HG03103 (cell line): ENCODE measurements at regions not wholly inside any gene's neighbourhood (a gene's known extent, or its start where the extent isn't known, plus 50 kb on each side); places are given as distances from the start of the nearest gene placed in this dataset.

Experiments used
- ATAC-seq: cut with Tn5 transposase; IDR thresholded peaks from one replicate; pipeline ENCODE4 v1.9.1; 2021; ENCODE audit warnings: low read depth; ENCODE audit not compliant: unreplicated experiment

DNA sequence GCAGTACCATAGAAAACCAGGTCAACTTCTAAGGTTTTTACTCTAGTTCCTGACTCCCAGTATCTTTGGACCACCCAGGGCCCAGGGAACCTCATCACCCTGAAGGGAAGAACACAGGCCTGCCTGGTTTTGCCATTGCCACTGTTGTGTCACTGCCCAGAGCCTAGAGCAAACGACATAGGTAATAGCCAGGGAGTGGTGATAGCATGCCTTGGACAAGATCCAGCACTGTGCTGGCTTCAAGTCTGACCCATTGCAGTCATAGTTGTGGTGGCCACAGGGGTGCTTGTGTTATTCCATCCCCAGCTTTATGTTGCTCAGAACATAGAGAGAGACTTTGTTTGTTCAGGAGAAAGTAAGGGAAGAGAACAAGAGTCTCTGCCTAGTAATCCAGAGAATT lies 2310.2 kb downstream of the LRRC4C start:
- no peak for ATAC-seq

DNA sequence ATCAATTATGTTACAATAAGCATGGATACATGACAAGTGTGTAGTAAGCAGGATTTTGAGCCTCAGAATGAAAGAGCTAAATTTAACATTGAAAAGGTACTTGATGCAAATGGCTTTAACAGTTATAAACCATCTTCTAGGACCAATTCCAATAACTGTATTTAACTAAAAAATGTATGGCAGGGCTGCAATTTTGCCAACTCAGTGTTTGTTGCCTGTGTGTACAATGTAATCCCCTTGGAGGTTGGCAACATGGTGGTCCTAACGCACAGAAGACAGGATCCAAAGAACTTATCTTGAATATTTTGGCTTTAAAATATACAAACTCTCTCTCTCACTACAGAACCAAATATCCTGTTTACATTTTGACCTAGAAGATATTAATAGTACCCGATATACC lies 2314.1 kb downstream of the LRRC4C start:
- no peak for ATAC-seq

DNA sequence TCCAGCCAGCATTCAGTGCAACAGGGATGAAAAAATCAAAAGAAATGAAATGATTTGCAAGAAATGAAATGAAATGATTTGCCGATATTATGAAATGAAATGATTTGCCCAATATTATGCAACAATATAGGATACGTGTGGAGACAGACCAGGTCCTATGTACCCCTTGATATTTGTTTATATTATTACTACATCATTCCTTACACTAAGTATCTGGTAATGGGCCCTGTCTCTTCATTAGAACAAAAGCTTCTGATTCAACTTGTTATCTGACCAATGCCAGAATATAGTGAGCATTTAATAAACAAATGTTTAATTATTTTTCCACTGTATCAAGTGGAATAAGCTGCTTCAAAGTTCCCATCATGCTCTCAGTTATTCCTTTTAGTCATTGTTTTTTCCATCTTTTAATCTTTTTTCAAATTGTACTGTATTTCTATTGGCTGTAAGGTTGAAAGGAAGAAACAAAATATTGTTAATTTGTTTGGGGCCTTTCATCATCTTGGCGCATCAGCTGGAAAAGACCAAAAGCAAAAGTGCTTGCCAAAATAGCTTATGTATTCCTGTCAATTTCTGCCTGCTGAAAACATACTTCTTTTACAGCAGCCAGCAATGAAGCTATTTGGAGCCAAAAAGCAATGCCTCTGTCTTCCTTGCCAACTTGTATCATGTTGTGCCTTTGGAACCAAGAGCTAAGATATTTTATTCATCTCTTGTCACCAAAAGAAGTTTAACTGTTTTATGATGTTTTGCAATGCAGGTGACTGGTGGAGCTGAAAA lies 2314.9 kb downstream of the LRRC4C start:
- no peak for ATAC-seq

DNA sequence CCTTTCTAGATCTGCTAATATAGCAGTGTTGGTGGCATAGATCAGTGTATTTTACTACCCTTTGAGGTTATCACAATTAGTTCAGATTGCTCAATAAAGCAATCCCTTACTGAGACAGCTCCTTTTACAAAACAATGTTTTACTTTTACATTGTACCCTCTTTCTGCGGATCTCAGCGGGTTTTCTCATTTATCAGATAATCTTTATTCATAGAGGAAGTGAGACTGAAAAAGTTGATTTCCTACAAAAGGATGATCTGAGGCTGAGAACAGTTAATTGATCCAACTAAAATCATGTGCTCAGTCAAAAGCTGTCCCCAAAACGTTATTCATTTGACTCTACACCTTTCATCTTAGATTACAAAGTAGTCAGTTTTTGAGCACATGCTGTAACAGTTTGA lies 2319.9 kb downstream of the LRRC4C start:
- ATAC-seq = no peak

DNA sequence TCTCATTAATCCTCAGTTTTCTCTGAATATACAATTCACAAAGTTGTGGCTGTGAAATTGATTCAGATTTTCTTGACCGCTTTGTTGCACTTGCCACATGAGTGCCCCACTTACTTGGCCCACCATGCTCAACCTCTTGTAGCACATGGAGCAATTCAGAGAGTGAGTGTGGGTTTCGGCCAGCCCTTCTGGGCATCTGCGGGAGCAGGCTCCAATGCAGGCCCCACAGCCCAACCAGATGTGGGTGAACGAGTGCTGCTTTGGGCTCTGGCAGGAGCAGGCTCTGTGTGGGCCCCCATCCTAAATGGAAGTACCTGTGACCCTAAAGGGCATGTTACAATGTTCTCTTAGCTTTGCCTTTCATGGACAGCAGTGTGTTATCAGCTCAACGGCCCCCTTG lies 2338.6 kb downstream of the LRRC4C start:
- no peak for ATAC-seq

DNA sequence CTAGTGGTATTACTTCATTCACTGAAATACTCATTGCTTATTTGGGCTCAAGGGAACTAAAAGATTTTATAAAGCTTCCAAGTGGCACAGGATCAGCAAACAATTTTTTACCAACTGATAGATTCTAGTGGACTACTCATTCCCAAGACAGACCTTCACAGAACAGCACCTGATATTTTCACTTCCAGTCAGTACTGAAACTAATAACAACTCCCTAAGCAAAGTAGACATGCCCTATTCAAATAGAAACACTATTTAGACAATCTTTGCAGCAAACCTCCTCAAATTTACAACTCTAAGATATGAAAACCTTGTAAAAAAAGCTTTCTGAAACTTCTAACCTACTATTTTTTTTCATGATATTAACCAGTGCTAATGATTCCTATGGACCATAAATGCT lies 2345.8 kb downstream of the LRRC4C start:
- no peak for ATAC-seq

DNA sequence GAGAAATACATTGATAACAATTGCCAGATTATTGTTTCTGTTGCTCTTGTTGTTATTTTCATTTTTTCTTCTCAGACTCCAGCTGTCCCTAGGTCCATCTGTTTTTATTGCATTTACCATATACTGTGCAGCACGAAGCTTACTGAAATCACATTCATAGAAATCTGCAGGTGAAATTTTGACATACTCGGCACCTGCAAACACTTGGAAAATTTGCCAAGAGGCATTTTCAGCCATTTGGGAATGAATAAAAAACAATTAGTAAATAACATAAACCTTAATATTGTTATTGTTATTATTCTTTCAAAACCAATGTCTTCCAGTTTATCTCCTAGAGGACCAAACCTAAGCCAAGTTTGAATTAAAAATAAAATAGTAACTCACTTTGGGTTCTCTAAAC lies 2357.2 kb downstream of the LRRC4C start:
- ATAC-seq = no peak

DNA sequence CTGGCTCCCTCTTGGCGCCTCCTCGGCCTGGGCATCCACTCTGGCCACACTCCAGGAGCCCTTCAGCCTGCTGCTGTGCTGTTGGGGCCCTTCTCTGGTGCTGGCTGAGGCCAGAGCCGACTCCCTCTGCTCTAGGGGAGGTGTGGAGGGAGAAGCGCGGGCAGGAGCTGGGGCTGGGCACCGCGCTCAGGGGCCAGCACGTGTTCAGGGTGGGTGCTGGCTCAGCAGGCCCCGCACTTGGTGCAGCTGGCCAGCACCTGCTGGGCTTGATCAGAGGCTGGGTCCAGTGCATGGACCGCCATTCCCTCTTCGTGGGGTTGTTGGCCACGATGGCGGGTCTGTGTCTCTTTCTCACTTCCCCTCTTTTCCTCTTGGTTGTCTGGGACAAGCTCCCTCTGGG lies 2381.0 kb downstream of the LRRC4C start:
- no peak for ATAC-seq

DNA sequence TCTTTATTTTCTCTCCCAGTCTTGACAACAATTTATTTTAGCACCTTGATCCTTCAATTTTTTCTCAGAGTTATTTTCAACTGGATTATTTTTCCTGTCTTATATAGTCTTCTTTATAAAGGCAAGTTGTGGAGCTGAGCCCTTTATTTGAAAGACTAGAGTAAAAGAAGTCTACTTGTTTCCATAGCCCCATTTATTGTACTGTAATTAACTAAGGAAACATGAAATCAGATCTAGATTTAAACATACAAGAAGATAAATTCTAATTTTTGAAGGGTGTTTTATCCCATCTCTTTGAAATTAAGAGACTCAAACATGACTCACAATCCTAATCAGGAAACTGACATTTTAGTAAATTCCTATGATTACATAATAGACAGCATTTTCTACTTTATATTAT lies 2421.8 kb downstream of the LRRC4C start:
- ATAC-seq = no peak

DNA sequence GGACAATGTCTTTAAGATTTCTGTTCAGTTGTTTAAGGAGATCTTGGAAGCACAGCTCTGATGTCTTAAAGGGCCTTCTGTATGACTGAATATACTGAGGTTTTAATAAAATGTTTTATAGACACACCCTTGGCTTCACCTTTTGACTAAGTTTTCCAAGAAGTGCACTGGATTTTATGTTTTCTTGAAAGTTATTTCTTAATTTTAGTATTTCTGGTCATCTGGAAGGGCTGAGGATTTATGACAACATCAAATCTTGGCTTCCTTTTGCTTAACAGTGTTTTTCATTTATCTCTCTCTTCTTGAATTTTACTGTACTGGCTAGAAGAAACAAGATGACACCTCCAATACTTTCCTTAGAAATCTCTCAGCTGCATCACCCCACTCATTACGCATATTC lies 2423.4 kb downstream of the LRRC4C start:
- ATAC-seq = no peak

DNA sequence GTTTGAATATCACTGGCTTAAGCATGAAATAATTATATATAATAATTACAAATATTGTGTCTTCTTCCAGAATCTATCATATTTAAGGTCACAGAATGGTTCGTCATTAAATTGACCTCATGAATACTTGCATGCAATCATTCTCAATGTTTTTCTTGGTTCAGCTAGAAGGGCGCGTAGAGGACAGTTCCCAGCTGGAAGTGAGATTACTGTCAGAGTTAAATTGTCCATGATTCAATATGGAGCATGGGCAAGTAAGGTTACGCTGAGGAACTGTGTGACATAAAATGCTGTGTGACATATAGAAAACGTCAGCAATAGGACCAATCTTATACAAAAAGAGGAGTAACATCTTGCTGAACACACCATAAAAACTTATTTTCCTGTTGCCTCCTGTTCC lies 2423.5 kb upstream of the RAG2 start:
- ATAC-seq = no peak

DNA sequence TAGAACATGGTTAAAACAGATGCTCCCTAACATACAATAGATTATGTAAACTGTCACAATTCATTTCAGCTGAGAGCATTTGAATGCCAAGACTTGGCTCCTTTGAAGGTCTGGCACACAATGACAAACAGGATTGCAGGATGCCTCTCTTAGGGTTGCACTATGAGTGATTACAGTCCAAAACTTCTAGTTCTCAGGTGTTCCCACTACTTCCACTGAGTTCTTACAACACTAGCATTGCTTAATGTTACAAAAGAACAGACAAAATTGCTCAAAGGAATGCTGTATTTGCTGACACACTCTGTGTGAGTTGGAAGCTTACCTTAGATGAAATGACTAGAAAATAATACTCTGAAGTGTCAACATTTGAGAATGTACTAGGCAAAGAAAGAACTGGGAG lies 2413.8 kb upstream of the RAG2 start:
- no peak for ATAC-seq

DNA sequence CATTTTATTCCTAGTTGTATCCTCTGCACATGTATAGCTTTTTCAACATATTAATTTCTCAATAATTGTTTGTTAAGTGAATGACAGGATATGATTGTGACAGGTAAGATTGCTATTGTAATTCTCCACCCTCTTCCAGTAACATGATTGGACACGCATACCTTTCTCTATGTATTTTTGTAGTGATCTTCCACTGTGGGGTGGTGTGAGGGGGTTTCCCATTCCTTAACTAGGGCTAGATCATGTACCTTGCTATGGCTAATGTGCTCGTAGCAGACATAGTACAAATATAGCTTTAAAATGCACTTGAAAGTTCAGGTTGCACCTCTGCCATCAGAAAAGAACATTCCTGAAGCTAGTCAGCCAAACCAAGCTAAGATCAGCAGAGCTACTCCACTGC lies 2392.8 kb upstream of the RAG2 start:
- no peak for ATAC-seq

DNA sequence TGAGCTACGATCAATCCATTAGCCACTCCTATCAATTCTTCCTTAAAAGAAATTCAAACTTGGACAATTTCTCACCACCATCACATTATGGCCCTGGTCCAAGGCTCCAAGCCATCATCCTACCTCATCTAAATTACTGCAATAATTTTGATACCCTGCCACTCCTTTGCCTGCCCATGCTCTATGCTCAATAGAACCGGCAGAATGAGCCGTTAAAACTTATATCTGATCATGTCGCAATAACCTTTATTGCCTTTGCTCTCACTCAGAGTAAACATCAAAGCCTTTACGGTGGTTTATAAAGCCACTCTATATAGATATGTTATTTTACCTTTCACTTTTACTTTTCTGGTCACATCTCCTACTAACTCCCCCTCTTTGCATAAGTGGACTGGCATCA lies 2392.1 kb upstream of the RAG2 start:
- ATAC-seq = no peak

DNA sequence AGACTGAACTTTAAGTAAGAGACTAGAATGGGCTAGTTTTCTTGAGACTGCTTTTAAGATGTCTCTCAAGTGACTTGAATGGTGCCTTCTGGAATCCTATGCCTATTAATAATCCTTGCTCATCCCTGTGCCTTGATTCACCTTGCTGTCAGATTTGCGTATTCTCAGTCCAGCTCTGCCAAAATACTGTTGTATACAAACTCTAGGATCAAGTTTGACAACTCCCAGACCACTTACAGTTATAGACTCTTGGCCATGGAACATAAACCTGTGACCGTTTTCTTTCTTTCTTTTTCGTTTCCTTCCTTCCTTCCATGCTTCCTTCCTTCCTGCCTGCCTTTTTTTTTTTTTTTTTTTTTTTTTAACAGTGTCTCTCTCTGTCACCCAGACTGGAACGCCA lies 2390.9 kb upstream of the RAG2 start:
- no peak for ATAC-seq

DNA sequence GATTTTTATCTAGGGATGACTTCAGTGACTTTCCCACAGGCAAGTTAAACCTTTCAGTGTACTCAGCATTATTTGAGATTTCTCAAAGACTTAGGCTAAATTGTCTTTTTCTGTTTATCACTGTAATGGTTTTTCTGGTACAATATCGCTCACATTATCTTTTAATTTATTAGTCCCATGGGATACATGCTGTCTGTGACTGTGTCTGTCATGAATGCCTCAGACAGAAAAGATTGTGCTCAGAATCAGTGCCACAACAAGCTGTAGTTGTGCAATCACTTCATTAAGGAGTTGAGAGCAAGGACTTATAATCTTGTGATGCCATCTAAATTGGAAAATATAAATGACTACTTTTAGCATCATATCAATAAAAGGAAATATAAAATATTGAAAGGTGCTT lies 2374.2 kb upstream of the RAG2 start:
- no peak for ATAC-seq

DNA sequence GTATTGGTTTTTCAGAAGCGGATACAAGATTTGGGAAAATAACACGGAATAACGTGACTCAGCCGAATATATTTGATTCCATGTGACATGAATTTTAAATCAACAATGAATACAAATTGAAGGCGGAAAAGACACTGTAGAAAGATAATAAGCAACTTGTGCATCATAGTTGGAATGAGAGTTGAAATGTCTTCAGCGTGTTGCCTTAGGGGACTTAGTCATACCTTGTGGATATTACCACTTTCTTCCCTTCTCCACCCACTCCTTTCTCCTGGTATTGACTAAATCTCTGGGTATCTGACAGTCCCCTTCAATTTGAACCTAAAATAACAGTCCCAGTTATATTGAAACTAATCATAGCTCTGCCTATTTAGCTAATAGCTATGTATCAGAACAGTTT lies 2373.1 kb upstream of the RAG2 start:
- ATAC-seq = no peak

DNA sequence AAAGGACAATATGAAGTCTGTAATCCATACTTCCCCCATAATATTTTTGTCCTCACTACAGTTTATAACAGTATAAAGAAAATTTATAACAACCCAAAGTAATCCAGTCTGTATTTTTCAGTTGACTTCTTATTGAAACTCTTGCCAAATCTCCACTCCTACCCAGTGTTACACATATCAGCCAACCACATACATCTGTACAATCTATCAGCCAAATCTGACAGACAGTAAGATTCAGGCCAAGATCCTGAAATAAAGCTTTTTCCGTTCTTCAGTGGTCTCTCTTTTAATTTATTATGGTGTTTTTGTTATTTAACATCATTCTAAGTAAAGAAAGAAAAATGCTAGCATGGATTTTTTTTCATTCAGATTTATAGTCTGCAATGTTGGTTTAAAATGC lies 2370.9 kb upstream of the RAG2 start:
- ATAC-seq = no peak

DNA sequence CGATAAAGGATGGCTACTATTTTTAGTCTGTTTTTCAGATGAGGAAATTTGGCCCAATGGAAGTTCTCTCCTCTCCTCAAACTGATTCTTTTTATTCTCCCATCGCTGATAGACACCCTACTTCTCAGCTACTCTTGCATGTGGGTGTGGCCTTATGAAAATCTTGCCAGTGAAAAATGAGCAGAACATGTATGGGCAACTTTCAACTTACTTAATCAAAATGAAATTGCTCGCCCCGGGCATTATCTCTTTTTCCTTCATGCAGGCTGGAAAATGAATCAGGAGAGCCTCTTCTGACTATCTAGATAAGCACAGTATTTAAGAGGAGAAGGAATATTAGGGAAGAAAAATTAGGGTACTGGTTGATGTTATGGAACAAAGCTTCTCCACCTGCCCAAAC lies 2354.7 kb upstream of the RAG2 start:
- no peak for ATAC-seq

DNA sequence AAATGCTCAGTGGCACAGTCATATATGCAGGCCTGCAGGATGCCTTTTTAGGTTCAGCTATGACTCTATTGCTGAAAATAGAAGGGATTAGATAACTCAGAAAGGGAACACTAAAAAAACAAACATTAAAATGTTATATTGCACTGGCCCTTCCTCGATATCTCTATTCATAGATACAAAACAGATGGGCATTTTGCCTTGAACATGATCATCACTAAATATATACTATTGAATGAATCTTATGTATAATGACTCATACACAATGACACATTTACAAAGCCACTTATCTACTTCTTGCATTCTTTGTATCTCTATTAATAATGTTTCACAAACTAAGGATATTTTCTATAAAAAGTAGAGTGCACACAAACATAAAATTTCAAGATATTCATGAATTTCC lies 2352.8 kb upstream of the RAG2 start:
- no peak for ATAC-seq

DNA sequence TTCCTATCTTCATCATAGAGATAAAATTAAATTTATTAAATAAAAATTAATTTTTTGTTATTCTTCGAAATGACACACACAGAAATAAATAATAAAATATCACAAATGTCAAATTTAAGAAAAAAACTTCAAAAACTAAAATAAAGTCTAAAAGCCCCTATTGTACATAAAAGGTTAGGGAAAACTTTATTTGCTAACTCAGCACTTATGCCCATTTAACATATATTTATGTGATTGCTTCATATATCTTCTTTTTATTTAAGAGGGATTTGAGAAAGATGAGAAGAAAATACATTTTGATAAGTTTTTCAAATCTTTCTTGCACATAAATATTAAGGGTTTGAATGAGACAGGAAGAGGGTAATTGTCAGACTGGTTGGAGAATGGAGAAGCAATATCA lies 2350.4 kb upstream of the RAG2 start:
- no peak for ATAC-seq

DNA sequence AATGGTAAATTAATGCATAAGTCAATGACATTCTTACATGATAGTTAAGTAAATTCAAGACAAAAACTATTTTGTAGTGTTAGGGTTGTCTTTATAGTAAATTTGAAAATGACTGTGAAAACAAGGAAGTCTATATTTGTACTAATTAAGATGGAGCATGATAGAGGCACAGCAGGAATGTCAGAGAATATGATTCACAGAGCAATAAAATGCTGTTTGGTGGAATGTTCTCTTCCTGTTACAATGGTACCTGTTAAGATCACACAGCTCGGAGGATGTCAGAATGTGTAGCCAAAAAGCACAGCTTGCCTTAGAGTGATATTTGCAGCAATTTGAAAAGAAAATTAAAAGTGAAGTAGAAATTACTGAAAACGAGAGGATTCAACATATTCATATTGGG lies 2339.7 kb upstream of the RAG2 start:
- no peak for ATAC-seq

DNA sequence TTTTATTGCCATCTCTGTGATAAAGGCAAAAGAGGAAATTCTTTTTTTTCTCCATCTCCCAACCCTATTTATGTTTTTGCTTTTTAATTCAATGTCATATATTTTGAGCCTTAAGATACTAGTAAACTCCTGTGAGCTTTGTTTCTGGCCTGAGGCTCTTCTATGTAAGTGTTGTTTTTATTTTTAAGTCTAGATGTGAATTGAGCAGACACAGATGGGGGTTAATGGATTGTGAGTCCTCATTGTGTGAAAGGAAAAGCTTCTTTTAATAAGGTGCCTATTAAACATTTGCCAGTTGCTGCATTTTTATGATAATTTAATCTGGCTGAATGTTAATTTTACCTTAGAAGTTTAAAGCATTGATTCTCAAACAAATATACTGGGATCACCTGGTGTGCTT lies 2337.9 kb upstream of the RAG2 start:
- no peak for ATAC-seq
